ENCODE measurements at regions not wholly inside any gene's neighbourhood (a gene's known extent, or its start where the extent isn't known, plus 50 kb on each side); places are given as distances from the start of the nearest gene placed in this dataset.

- TF ChIP-seq EZH2phosphoT487 (IDR thresholded peaks at IDR 0.05; ENCODE audit: borderline replicate concordance), result no peak
- TF ChIP-seq CTCF (conservative IDR thresholded peaks at IDR 0.05; ENCODE audit: low read length), result no peak
- H3K9me2 ChIP-seq (replicated peaks; ENCODE audit: low read depth, low read length), result no peaks in the 10 kb centered on the region
- no peak overlapping the region for H2AFZ ChIP-seq (ENCODE audit: low read length)
- no peaks in the 10 kb centered on the region for H3K4me1 ChIP-seq (ENCODE audit: insufficient read depth, low read length, poor library complexity, severe bottlenecking)
- no peaks in the 10 kb centered on the region for H3K36me3 ChIP-seq (ENCODE audit: insufficient read depth, low read length)
- H3K9ac ChIP-seq (ENCODE audit: low read depth, low read length, poor library complexity, severe bottlenecking), result no peak overlapping the region
- no peak overlapping the region for H3K4me3 ChIP-seq (ENCODE audit: low read length, poor library complexity, severe bottlenecking)
- H4K20me1 ChIP-seq (ENCODE audit: insufficient read depth, low read length, poor library complexity, severe bottlenecking), result no peaks in the 10 kb centered on the region
- H3K79me2 ChIP-seq (ENCODE audit: insufficient read depth, low read length), result no peaks in the 10 kb centered on the region
- no peak overlapping the region for H3K4me2 ChIP-seq (ENCODE audit: low read depth, low read length, poor library complexity, severe bottlenecking)
- peaks cover 8% of the 10 kb centered on the region for H3K9me3 ChIP-seq (ENCODE audit: insufficient read depth, low read depth, low read length)
- H3F3A ChIP-seq (ENCODE audit: low read depth), result no peaks in the 10 kb centered on the region
- no peaks in the 10 kb centered on the region for H3K27me3 ChIP-seq (ENCODE audit: insufficient read depth, low read length, poor library complexity, severe bottlenecking)
Measured at GRCh38 chr11:62017878-62018655, 50.6 kb upstream of the FTH1 start.
